GM23248 (cell line): ENCODE measurements at regions not wholly inside any gene's neighbourhood (a gene's known extent, or its start where the extent isn't known, plus 50 kb on each side); places are given as distances from the start of the nearest gene placed in this dataset.

Experiments
- DNase-seq: peaks from one replicate; pipeline ENCODE4 v3.0.0-alpha.2; 2015
- H2AFZ ChIP-seq: fragments of 200-600 bp; sonication (generic); 2 replicates; pipeline ENCODE4 v1.6.1; 2016; ENCODE audit warnings: antibody characterized with exemption
- H3F3A ChIP-seq: fragments of 200-600 bp; sonication (generic); 2 replicates; pipeline ENCODE4 v1.6.1; 2016; ENCODE audit warnings: mild to moderate bottlenecking, antibody characterized with exemption, mixed run types; ENCODE audit not compliant: insufficient read depth
- H3K27ac ChIP-seq: fragments of 200-600 bp; sonication (generic); 2 replicates; pipeline ENCODE4 v1.5.1; 2016; ENCODE audit warnings: mild to moderate bottlenecking
- H3K27me3 ChIP-seq: fragments of 200-600 bp; sonication (generic); replicated peaks from 2 replicates; pipeline ENCODE4 v1.6.1; 2016; ENCODE audit warnings: mild to moderate bottlenecking; ENCODE audit not compliant: insufficient read depth
- H3K36me3 ChIP-seq: fragments of 200-600 bp; sonication (generic); 2 replicates; pipeline ENCODE4 v1.6.1; 2016; ENCODE audit warnings: low read depth, mild to moderate bottlenecking
- H3K4me1 ChIP-seq: fragments of 200-600 bp; sonication (generic); 2 replicates; pipeline ENCODE4 v1.6.1; 2016; ENCODE audit warnings: mild to moderate bottlenecking; ENCODE audit not compliant: insufficient read depth
- H3K4me2 ChIP-seq: fragments of 200-600 bp; sonication (generic); one replicate; pipeline ENCODE4 v1.6.1; 2016; ENCODE audit warnings: mild to moderate bottlenecking; ENCODE audit not compliant: unreplicated experiment
- H3K4me3 ChIP-seq: fragments of 200-600 bp; sonication (generic); 2 replicates; pipeline ENCODE4 v1.5.1; 2016; ENCODE audit warnings: mild to moderate bottlenecking
- H3K79me2 ChIP-seq: fragments of 200-600 bp; sonication (generic); 2 replicates; pipeline ENCODE4 v1.6.1; 2016; ENCODE audit warnings: mild to moderate bottlenecking; ENCODE audit not compliant: insufficient read depth
- H3K9ac ChIP-seq: fragments of 200-600 bp; sonication (generic); 2 replicates; pipeline ENCODE4 v1.6.1; 2016; ENCODE audit warnings: mild to moderate bottlenecking
- H3K9me2 ChIP-seq: fragments of 200-600 bp; sonication (generic); 2 replicates; pipeline ENCODE4 v1.6.1; 2016; ENCODE audit warnings: mixed run types, mild to moderate bottlenecking, moderate library complexity; ENCODE audit not compliant: insufficient read depth
- H3K9me3 ChIP-seq: fragments of 200-600 bp; sonication (generic); one replicate; pipeline ENCODE4 v1.6.1; 2017; ENCODE audit warnings: low read depth
- H4K20me1 ChIP-seq: fragments of 200-600 bp; sonication (generic); 2 replicates; pipeline ENCODE4 v1.6.0; 2016; ENCODE audit not compliant: insufficient read depth
- EZH2 ChIP-seq: fragments of 200-600 bp; sonication (generic); IDR thresholded peaks from 2 replicates; pipeline ENCODE4 v1.6.1; 2018; ENCODE audit warnings: antibody characterized with exemption, mild to moderate bottlenecking; ENCODE audit not compliant: insufficient read depth, poor library complexity, severe bottlenecking
- EZH2phosphoT487 ChIP-seq: fragments of 200-600 bp; sonication (generic); IDR thresholded peaks from 2 replicates; pipeline ENCODE4 v1.6.1; 2018; ENCODE audit warnings: antibody characterized with exemption, moderate library complexity, mild to moderate bottlenecking, low read depth; ENCODE audit not compliant: insufficient read depth
- WGBS, 2 experiments: methylation state at CpG; one replicate each; pipeline ENCODE4 v1.1.6; 2015 to 2017; ENCODE audit warnings: low lambda C conversion rate in 2 of 2, low coverage in 1 of 2; ENCODE audit errors: missing lambda C conversion rate in 2 of 2; 5-methylcytosine and 5-hydroxymethylcytosine counted together
- in situ Hi-C: fragments of 300-500 bp; cut with MboI; formaldehyde crosslinking; loops from 2 replicates; pipeline ENCODE4 v1.15.0; 2020

DNA sequence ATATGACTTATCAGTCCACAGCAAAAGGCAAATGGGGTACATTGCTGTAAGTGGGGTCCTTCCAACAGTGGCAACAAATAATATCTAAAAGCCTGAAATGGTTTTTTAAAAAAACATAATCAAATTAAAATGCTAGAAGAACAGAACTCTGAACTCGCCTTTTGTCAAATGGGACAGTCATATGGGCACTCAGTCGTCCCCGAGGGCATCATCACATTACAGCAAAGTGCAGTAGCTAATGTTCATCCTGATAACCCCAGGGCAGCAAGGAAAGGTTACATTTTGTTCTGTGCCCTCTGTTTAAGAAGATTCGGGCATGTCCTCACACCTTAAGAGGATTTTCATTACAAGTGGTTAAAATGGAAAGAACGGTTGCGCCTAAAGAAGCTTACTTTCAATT is 997.9 kb upstream of the TENM3 start:
- H4K20me1 ChIP-seq: no peaks in the 10 kb centered on the region
- no peaks in the 10 kb centered on the region for H3K36me3 ChIP-seq
- TF ChIP-seq EZH2 (no peak), EZH2phosphoT487 (no peak)
- no peak overlapping the region for H3K27ac ChIP-seq
- in situ Hi-C loops: no loop called here
- no peaks in the 10 kb centered on the region for H3K79me2 ChIP-seq
- no peak overlapping the region for H3K4me3 ChIP-seq
- no peaks in the 10 kb centered on the region for H3K4me1 ChIP-seq
- no peak overlapping the region for H3K4me2 ChIP-seq
- H3K9me3 ChIP-seq: no peaks in the 10 kb centered on the region
- H3K9ac ChIP-seq: no peak overlapping the region
- no peaks in the 10 kb centered on the region for H3K9me2 ChIP-seq
- H3F3A ChIP-seq: no peaks in the 10 kb centered on the region
- 47 to 48% methylated on average over 6 of the region's 6 CpGs for WGBS, 2 experiments
- H3K27me3 ChIP-seq: no peaks in the 10 kb centered on the region
- no peak overlapping the region for H2AFZ ChIP-seq
- DNase-seq: no peak

- DNase-seq: no peak
- WGBS, 2 experiments: 10 to 26% methylated on average over 4 of the region's 4 CpGs
- TF ChIP-seq EZH2 (no peak), EZH2phosphoT487 (no peak)
Observed at GRCh38 chr4:181249031-181249430, 994.2 kb upstream of the TENM3 start.

DNA sequence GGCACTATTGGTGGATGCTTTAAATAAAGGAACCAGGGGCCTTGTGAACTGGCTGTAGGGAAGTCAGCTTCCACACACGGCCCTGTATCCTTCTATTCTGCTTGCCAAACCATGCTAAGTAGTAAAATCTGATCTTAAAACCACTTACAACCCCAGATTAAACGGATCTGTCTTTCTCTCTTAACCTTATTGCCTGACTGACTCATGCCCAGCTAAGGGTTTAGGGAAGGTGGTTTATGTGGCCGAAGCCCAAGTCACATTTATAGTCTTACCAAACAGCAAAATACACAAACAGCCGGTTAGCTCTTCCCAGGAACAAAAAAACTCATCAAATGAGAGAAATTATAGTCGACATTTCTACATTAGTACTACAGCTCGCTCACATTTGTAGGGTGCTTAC is 988.4 kb upstream of the TENM3 start:
- H3K4me1 ChIP-seq: no peaks in the 10 kb centered on the region
- H3F3A ChIP-seq: no peaks in the 10 kb centered on the region
- TF ChIP-seq EZH2phosphoT487: no peak
- TF ChIP-seq EZH2: no peak
- no peak overlapping the region for H3K9ac ChIP-seq
- H3K4me3 ChIP-seq: no peak overlapping the region
- H3K4me2 ChIP-seq: no peak overlapping the region
- no peak overlapping the region for H3K27ac ChIP-seq
- H3K9me3 ChIP-seq: no peaks in the 10 kb centered on the region
- H3K27me3 ChIP-seq: no peaks in the 10 kb centered on the region
- H3K79me2 ChIP-seq: no peaks in the 10 kb centered on the region
- H3K36me3 ChIP-seq: no peaks in the 10 kb centered on the region
- no peaks in the 10 kb centered on the region for H4K20me1 ChIP-seq
- WGBS, 2 experiments: 21 to 24% methylated on average over 6 of the region's 6 CpGs
- no peaks in the 10 kb centered on the region for H3K9me2 ChIP-seq
- no peak for DNase-seq
- in situ Hi-C loops: no loop called here
- no peak overlapping the region for H2AFZ ChIP-seq

More at GRCh38 chr4:181249031-181249430, 994.2 kb upstream of the TENM3 start:
- Histone ChIP-seq H3K4me2 (no peak overlapping the region), H3K9ac (no peak overlapping the region), H3K27ac (no peak overlapping the region), H3K36me3 (no peaks in the 10 kb centered on the region), H2AFZ (no peak overlapping the region), H3K27me3 (no peaks in the 10 kb centered on the region), H3K4me1 (no peaks in the 10 kb centered on the region), H3K9me2 (no peaks in the 10 kb centered on the region), H3K9me3 (no peaks in the 10 kb centered on the region), H3F3A (no peaks in the 10 kb centered on the region), H3K79me2 (no peaks in the 10 kb centered on the region), H3K4me3 (no peak overlapping the region), H4K20me1 (no peaks in the 10 kb centered on the region)
- in situ Hi-C loops: no loop called here

DNA sequence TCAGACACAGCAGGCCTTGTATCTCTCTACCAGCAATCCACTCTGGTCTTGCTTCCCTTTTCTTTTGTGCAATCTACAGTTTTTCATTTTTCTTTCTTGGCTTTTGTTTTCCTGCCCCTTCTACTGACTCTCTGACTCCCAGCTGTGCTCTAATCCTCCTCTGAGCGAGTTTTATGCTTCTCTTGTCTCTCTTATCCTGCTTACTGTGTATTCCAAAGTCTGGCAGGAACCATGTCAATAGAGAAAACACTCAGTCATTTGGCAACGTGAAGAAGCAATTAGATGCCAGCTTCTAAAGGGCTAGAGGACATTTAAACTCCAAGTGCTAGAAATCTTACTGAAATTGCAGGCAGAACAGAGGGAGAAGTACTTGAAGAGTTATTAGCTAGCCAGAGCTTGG is 984.6 kb upstream of the TENM3 start:
- DNase-seq: no peak
- Histone ChIP-seq H3K4me1 (no peaks in the 10 kb centered on the region), H3F3A (no peaks in the 10 kb centered on the region), H3K4me2 (no peak overlapping the region), H3K27me3 (no peaks in the 10 kb centered on the region), H3K79me2 (no peaks in the 10 kb centered on the region), H3K9me2 (no peaks in the 10 kb centered on the region), H3K9me3 (no peaks in the 10 kb centered on the region), H3K4me3 (no peak overlapping the region), H3K9ac (no peak overlapping the region), H3K36me3 (no peaks in the 10 kb centered on the region), H3K27ac (no peak overlapping the region), H4K20me1 (no peaks in the 10 kb centered on the region), H2AFZ (no peak overlapping the region)
- TF ChIP-seq EZH2: no peak
- no peak for TF ChIP-seq EZH2phosphoT487
- WGBS, 2 experiments: 0 to 5% methylated on average over 2 of the region's 2 CpGs
- in situ Hi-C loops: no loop called here

- no peak overlapping the region for H2AFZ ChIP-seq
- H3K9me3 ChIP-seq: no peaks in the 10 kb centered on the region
- H3F3A ChIP-seq: no peaks in the 10 kb centered on the region
- no peaks in the 10 kb centered on the region for H3K9me2 ChIP-seq
- no peak overlapping the region for H3K9ac ChIP-seq
- no peaks in the 10 kb centered on the region for H4K20me1 ChIP-seq
- no peak overlapping the region for H3K4me2 ChIP-seq
- DNase-seq: no peak
- TF ChIP-seq EZH2phosphoT487 (no peak), EZH2 (no peak)
- H3K27me3 ChIP-seq: no peaks in the 10 kb centered on the region
- H3K4me3 ChIP-seq: no peak overlapping the region
- no peaks in the 10 kb centered on the region for H3K4me1 ChIP-seq
- 8 to 12% methylated on average over 4 of the region's 4 CpGs for WGBS, 2 experiments
- H3K36me3 ChIP-seq: no peaks in the 10 kb centered on the region
- no peaks in the 10 kb centered on the region for H3K79me2 ChIP-seq
- in situ Hi-C loops: no loop called here
- no peak overlapping the region for H3K27ac ChIP-seq
Observed at GRCh38 chr4:181259081-181259709, 984.0 kb upstream of the TENM3 start.
